Right atrium auricular region (tissue), 2 donors: ENCODE measurements at regions not wholly inside any gene's neighbourhood (a gene's known extent, or its start where the extent isn't known, plus 50 kb on each side); places are given as distances from the start of the nearest gene placed in this dataset.

Experiments used
- DNase-seq: peaks from one replicate; pipeline ENCODE4 v3.0.0-alpha.2; 2019; ENCODE audit warnings: low spot score
- H3K27ac ChIP-seq, 2 donors: fragments of 200-600 bp; sonication (generic); 1 replicate in 1 of 2; 2 replicates in 1 of 2; pipeline ENCODE4 v1.5.1; 2016 to 2019
- H3K27me3 ChIP-seq, 2 donors: fragments of 200-600 bp; sonication (generic); one replicate each; pipeline versions ENCODE4 v1.5.1 to v1.6.0; 2017 to 2019
- H3K36me3 ChIP-seq: fragments of 200-600 bp; sonication (generic); one replicate; pipeline ENCODE4 v1.5.1; 2016
- H3K4me1 ChIP-seq, 2 donors: fragments of 200-600 bp; sonication (generic); one replicate each; pipeline versions ENCODE4 v1.5.1 to v1.6.0; 2017 to 2019
- H3K4me3 ChIP-seq, 2 donors: fragments of 200-600 bp; sonication (generic); 1 replicate in 1 of 2; 2 replicates in 1 of 2; pipeline ENCODE4 v1.5.1; 2017 to 2019; ENCODE audit warnings: mild to moderate bottlenecking in 1 of 2, moderate library complexity in 1 of 2
- H3K9me3 ChIP-seq, 2 donors: fragments of 200-600 bp; sonication (generic); one replicate each; pipeline ENCODE4 v1.5.1; 2019
- TF ChIP-seq, protein P1 (sequence below), 2 donors: fragments of 200-600 bp; sonication (generic); IDR thresholded peaks; one replicate each; pipeline ENCODE4 v1.5.1; 2019; ENCODE audit warnings: antibody characterized with exemption in 2 of 2

DNA sequence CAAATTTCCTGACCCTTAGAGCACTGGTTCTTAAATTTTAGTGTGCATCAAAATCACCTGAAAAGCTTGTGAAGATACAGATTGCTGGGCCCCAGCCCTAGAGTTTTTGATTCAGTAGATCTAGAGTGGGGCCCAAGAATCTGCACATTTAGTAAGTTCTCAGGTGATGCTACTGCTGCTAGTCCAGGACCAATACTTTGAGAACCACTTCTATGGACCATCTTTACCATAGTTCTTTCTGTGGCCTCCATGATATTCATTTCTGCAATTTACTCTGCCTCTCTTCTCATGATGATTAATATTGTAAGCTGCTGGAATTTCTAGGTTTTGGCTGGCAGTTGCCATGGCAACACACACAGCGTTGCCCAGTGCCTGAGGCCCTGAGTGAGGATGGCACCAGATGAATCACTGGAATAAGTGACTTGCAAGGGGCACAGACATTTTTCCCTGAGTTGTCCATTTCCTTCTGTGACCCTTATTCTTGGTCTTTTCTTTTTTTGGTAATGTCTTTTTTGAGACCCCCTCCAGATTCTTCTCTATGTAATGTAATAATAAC lies 83.6 kb downstream of the PPP1R2C start:
- H3K27me3 ChIP-seq: no peaks in the 10 kb centered on the region
- H3K27ac ChIP-seq: no peak overlapping the region
- TF ChIP-seq, protein P1, sequence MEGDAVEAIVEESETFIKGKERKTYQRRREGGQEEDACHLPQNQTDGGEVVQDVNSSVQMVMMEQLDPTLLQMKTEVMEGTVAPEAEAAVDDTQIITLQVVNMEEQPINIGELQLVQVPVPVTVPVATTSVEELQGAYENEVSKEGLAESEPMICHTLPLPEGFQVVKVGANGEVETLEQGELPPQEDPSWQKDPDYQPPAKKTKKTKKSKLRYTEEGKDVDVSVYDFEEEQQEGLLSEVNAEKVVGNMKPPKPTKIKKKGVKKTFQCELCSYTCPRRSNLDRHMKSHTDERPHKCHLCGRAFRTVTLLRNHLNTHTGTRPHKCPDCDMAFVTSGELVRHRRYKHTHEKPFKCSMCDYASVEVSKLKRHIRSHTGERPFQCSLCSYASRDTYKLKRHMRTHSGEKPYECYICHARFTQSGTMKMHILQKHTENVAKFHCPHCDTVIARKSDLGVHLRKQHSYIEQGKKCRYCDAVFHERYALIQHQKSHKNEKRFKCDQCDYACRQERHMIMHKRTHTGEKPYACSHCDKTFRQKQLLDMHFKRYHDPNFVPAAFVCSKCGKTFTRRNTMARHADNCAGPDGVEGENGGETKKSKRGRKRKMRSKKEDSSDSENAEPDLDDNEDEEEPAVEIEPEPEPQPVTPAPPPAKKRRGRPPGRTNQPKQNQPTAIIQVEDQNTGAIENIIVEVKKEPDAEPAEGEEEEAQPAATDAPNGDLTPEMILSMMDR (IDR thresholded peaks at IDR 0.05): no peak
- H3K9me3 ChIP-seq: no peaks in the 10 kb centered on the region
- no peak for DNase-seq
- no peaks in the 10 kb centered on the region for H3K4me1 ChIP-seq
- H3K36me3 ChIP-seq: no peaks in the 10 kb centered on the region
- H3K4me3 ChIP-seq: no peak overlapping the region

DNA sequence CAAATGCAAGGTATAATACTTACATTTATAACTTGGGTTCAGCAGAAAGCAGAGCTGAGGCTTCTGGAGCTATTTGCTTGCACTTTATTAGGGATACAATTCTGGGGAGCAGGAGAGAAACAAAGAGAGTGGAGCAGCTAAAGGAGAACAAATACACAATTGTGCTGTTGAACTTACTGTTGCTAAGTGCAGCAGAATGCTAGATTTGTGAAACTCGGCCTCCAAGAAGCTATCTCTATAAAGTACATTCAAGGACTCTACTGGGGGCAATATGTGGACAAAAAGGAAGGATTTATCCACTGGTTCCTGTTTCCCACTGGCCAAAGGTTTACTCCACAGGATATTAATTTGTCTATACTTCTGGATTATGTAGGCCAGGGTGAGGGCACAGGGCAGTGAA lies 86.8 kb downstream of the PPP1R2C start:
- TF ChIP-seq, protein P1 (IDR thresholded peaks at IDR 0.05): no peak
- no peaks in the 10 kb centered on the region for H3K36me3 ChIP-seq
- no peak overlapping the region for H3K4me3 ChIP-seq
- no peaks in the 10 kb centered on the region for H3K27me3 ChIP-seq
- no peak for DNase-seq
- no peak overlapping the region for H3K27ac ChIP-seq
- H3K9me3 ChIP-seq: no peaks in the 10 kb centered on the region
- H3K4me1 ChIP-seq: no peaks in the 10 kb centered on the region

DNA sequence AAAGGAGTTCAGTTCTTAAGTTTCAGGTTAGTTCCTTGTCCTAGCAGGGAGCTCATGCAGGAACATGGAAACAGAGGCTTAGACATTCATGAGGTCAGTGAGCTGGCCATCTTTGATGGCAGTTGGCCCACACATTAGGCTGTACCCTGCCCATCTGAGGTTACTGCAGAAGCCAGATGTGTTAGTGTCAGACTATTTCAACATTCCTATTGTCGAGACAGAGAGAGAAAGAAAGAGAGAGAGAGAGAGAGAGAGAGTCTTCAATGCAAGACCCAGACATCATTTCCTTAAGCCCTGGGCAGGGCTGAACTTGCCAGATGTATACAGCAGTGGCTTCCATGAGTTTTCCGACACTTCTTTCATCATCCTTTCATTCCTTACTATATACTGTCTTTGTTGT lies 91.3 kb downstream of the PPP1R2C start:
- Histone ChIP-seq H3K9me3 (no peaks in the 10 kb centered on the region), H3K27me3 (no peaks in the 10 kb centered on the region), H3K4me1 (no peaks in the 10 kb centered on the region), H3K27ac (no peak overlapping the region), H3K4me3 (no peak overlapping the region), H3K36me3 (no peaks in the 10 kb centered on the region)
- TF ChIP-seq, protein P1 (IDR thresholded peaks at IDR 0.05): no peak
- DNase-seq: no peak

DNA sequence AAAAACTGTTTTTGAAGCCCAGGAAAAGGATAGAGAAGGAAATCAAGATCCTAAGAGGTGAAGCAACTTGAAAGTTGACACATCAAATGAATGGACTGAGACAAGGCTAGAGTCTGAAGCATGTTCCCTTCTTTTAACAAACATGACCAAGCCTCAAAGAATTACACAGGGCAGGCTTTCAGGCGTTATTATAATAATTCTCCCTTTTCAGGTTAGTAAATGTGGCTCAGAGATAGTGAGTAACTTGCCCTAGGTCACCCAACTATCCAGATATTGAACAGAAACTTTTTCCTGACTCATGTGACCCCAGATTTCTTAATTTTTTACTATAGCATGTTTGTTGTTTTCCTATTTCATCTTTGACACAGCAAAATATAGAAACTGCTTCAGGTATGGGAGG lies 91.7 kb downstream of the PPP1R2C start:
- TF ChIP-seq, protein P1 (IDR thresholded peaks at IDR 0.05): no peak
- Histone ChIP-seq H3K4me1 (no peaks in the 10 kb centered on the region), H3K36me3 (no peaks in the 10 kb centered on the region), H3K4me3 (no peak overlapping the region), H3K9me3 (no peaks in the 10 kb centered on the region), H3K27ac (no peak overlapping the region), H3K27me3 (no peaks in the 10 kb centered on the region)
- DNase-seq: no peak

DNA sequence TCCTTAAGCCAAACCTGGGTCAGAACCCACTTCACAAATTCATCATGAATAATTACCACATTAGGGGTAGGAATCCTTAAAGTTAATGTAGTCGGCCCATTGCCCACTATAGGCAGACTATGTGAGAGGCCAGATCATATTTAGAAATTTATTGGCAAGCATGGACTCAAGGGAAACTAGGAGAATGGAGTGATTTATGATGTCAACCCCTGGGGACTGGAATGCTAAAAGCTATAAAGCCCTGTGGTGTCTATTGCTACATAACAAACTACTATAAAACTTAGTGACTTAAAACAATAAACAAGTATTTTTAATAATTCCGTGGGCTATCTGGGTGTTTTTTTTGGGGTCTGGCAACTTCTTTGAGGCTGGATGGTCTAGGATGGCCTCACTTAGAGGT lies 93.9 kb downstream of the PPP1R2C start:
- H3K4me1 ChIP-seq: no peaks in the 10 kb centered on the region
- H3K9me3 ChIP-seq: no peaks in the 10 kb centered on the region
- TF ChIP-seq, protein P1 (IDR thresholded peaks at IDR 0.05): no peak
- DNase-seq: no peak
- no peaks in the 10 kb centered on the region for H3K36me3 ChIP-seq
- H3K4me3 ChIP-seq: no peak overlapping the region
- H3K27ac ChIP-seq: no peak overlapping the region
- H3K27me3 ChIP-seq: no peaks in the 10 kb centered on the region

DNA sequence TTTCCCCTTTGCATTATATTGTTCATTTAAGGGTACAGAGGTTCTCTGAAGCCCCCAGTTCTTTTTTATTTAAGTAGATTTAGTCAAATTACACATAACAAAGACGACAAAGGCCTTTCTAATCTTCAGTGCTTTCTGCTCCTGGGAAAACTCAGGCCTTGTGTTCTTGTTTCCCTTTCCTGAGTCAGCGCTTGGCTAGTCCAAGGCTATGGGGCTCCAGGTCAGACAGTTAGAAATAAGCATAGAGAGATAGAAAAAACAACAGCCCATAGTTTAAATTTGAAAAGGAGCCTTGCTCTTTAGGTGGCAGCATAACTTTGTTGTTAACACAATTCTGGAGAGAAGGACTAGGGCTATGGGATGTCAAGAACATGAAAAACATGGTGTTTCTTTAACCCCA lies 97.3 kb downstream of the PPP1R2C start:
- H3K4me1 ChIP-seq: no peaks in the 10 kb centered on the region
- no peaks in the 10 kb centered on the region for H3K9me3 ChIP-seq
- no peaks in the 10 kb centered on the region for H3K36me3 ChIP-seq
- TF ChIP-seq, protein P1 (IDR thresholded peaks at IDR 0.05): no peak
- no peaks in the 10 kb centered on the region for H3K27me3 ChIP-seq
- H3K4me3 ChIP-seq: no peak overlapping the region
- no peak overlapping the region for H3K27ac ChIP-seq
- DNase-seq: no peak
